Ectodermal cell (in vitro differentiated cells): ENCODE measurements at regions not wholly inside any gene's neighbourhood (a gene's known extent, or its start where the extent isn't known, plus 50 kb on each side); places are given as distances from the start of the nearest gene placed in this dataset.

Source experiments
- H3K27ac ChIP-seq: 2 replicates; pipeline ENCODE4 v1.7.0; 2013; ENCODE audit warnings: mild to moderate bottlenecking, low read depth, low read length; ENCODE audit not compliant: insufficient read depth, poor library complexity, severe bottlenecking
- H3K27me3 ChIP-seq: 2 replicates; pipeline ENCODE4 v1.7.0; 2013; ENCODE audit warnings: mild to moderate bottlenecking, low read length; ENCODE audit not compliant: insufficient read depth, control insufficient read depth, poor library complexity, severe bottlenecking
- H3K36me3 ChIP-seq: one replicate; pipeline ENCODE4 v1.7.0; 2013; ENCODE audit warnings: low read length; ENCODE audit not compliant: control insufficient read depth, insufficient read depth
- H3K4me1 ChIP-seq: one replicate; pipeline ENCODE4 v1.7.0; 2013; ENCODE audit warnings: low read length; ENCODE audit not compliant: control insufficient read depth, insufficient read depth
- H3K4me3 ChIP-seq: 2 replicates; pipeline ENCODE4 v1.7.0; 2013; ENCODE audit warnings: low read depth, low read length, control low read depth; ENCODE audit not compliant: insufficient read depth
- H3K9me3 ChIP-seq: 2 replicates; pipeline ENCODE4 v1.7.0; 2013; ENCODE audit warnings: mild to moderate bottlenecking, low read length, moderate library complexity; ENCODE audit not compliant: control insufficient read depth
- WGBS, 2 experiments: methylation state at CpG; one replicate each; pipeline ENCODE4 v1.1.7; 2013; ENCODE audit warnings: missing lambda C conversion rate in 2 of 2; 5-methylcytosine and 5-hydroxymethylcytosine counted together

DNA sequence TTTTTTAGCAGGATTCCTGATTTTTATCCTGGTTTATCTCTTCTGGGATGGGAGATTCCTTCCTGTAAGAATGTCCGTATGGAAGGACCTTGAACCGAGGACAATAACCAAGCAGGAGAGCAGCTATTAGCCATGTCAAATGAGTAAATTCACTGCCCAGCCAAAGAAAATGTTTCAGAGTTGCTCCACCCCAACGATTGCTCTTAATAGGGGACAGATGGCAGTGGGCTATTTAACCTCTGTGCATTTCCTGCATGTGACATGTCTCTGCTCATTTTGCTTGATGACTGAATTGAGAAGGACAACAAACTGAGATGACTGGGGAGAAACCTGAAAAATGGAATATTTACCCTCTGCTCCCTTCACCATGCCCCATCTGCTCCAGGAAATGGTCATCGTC is 479.9 kb upstream of the ZNF462 start:
- no peak overlapping the region for H3K4me3 ChIP-seq
- H3K9me3 ChIP-seq = no peaks in the 10 kb centered on the region
- H3K27me3 ChIP-seq = no peaks in the 10 kb centered on the region
- H3K36me3 ChIP-seq = no peaks in the 10 kb centered on the region
- 93 to 96% methylated on average over 4 of the region's 4 CpGs for WGBS, 2 experiments
- H3K27ac ChIP-seq = no peak overlapping the region
- no peaks in the 10 kb centered on the region for H3K4me1 ChIP-seq

DNA sequence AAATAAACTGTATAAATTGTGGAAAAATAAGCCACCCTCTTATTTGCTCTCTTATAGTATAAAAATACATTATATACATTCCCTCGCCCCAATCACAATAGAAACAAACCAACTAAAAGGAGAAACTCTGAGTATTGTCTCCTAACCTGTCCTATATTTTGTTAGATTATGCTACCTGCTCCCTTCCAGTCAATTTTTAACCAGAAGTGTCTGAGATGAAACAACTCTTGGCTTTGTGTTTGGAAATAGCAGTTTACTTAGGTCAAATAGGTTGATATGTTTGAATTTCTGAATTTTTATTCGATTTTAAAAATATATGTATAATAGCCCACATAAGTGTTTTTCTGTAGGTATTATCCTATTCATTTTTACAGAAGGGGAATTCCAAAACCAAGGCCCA is 475.0 kb upstream of the ZNF462 start:
- H3K9me3 ChIP-seq = no peaks in the 10 kb centered on the region
- H3K27me3 ChIP-seq = no peaks in the 10 kb centered on the region
- no peak overlapping the region for H3K27ac ChIP-seq
- H3K4me3 ChIP-seq = no peak overlapping the region
- no peaks in the 10 kb centered on the region for H3K4me1 ChIP-seq
- no peaks in the 10 kb centered on the region for H3K36me3 ChIP-seq
- WGBS, 2 experiments = 100% methylated on average over 1 of the region's 2 CpGs; no CpG with 5 or more reads in 1 of the 2 experiments

DNA sequence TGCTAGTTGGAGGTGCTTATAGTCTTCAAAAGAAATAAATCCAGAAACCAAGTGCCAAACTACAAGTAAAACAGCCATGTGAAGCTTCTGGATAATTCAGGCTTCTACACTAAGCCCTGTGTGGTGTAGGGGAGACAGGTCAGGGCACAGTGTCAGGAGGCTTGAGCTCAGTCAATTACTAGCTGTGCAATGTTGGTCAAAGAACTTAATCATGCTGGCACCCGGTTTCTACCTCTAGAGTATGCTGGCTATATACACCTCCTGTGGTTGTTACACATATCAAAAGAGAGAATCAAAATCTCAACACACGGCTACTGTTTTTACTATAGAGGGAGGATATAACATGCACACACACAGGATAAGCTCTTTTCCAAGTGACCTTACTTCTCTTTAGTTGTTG is 469.7 kb upstream of the ZNF462 start:
- Histone ChIP-seq H3K27ac (no peak overlapping the region), H3K36me3 (no peaks in the 10 kb centered on the region), H3K4me3 (no peak overlapping the region), H3K27me3 (no peaks in the 10 kb centered on the region), H3K4me1 (no peaks in the 10 kb centered on the region), H3K9me3 (no peaks in the 10 kb centered on the region)
- 62 to 90% methylated on average over 1 to 2 of the region's 2 CpGs for WGBS, 2 experiments

DNA sequence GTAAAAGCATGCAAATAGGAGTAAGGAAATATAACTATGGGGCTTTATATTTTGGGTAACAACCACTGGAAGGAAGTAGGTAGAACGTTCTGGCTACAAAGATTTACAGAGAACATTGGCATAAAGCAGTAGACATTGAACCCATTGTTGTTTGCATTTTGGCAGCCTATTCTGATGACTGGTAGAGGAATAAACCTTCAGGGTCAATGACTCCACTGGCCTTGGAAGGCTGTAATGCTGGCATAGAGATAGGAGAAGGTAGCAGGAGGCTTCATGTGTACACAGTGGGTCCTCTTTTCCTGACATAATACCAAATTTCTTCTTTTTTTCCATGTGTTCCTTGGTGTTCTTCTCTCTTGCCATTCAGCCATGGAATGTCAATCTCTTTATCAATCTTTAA is 462.8 kb upstream of the ZNF462 start:
- WGBS, 2 experiments = 87 to 88% methylated on average over 1 of the region's 1 CpG
- Histone ChIP-seq H3K27ac (no peak overlapping the region), H3K4me3 (no peak overlapping the region), H3K4me1 (no peaks in the 10 kb centered on the region), H3K36me3 (no peaks in the 10 kb centered on the region), H3K9me3 (no peaks in the 10 kb centered on the region), H3K27me3 (no peaks in the 10 kb centered on the region)

DNA sequence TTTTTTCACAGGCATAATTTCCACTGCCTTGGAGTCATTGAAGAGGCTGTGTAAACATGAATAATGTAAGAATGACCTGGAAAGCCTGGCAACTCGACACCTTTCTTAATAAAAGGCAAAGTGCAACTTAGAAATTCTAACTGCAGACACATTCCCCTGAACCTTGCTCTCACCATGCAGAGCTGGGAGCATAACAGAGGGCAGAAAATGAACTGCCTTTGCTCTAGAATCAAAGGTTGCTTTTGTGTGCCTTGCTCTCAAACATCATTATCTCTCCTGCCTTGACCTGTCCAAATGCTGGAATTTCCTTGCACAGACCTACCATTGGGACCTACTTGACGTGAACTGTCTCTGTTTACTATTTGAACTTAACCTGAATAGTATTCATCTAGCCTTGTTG is 462.0 kb upstream of the ZNF462 start:
- H3K4me1 ChIP-seq = no peaks in the 10 kb centered on the region
- WGBS, 2 experiments = 91 to 93% methylated on average over 2 of the region's 2 CpGs
- H3K36me3 ChIP-seq = no peaks in the 10 kb centered on the region
- H3K9me3 ChIP-seq = no peaks in the 10 kb centered on the region
- no peak overlapping the region for H3K27ac ChIP-seq
- no peaks in the 10 kb centered on the region for H3K27me3 ChIP-seq
- H3K4me3 ChIP-seq = no peak overlapping the region

DNA sequence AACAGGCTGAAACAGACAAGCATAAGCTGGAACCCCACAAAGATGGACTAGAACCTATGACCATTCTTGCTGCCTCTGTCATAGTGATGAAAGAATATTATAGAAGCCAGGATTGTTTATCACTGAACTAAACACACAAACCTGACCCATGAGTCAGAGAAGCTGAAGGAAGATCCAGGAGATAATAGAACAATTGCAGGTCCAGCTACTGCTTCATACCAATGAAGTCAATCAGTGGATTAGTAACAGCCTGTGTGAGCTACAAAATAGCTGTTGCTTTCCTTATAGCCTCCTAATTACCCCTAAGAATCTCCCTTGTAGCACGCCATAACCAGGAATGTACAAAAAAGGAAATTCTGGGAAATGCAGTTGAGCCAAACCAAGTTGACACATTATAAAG is 459.9 kb upstream of the ZNF462 start:
- no peak overlapping the region for H3K4me3 ChIP-seq
- H3K4me1 ChIP-seq = no peaks in the 10 kb centered on the region
- H3K36me3 ChIP-seq = no peaks in the 10 kb centered on the region
- 90 to 92% methylated on average over 1 of the region's 1 CpG for WGBS, 2 experiments
- no peaks in the 10 kb centered on the region for H3K9me3 ChIP-seq
- no peaks in the 10 kb centered on the region for H3K27me3 ChIP-seq
- no peak overlapping the region for H3K27ac ChIP-seq

DNA sequence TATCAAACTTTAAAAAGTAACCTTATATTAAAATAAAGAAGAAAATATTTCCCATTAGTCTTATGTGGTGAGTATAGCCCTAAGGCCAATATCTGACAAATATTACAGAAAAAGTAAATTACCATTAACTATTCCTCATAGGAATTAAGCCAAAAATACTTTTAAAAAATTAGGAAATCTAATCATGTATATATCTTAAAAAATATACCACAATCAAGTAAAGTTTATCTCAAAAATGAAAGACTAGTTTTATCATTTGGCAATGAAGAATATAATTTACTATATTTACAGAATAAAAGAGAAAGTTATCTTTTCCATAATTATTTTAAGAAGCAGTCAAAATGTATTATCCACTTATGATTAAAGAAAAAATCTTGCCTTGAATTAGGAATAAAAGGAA is 458.8 kb upstream of the ZNF462 start:
- H3K4me1 ChIP-seq = no peaks in the 10 kb centered on the region
- no peaks in the 10 kb centered on the region for H3K27me3 ChIP-seq
- no peak overlapping the region for H3K4me3 ChIP-seq
- no peaks in the 10 kb centered on the region for H3K9me3 ChIP-seq
- H3K27ac ChIP-seq = no peak overlapping the region
- no peaks in the 10 kb centered on the region for H3K36me3 ChIP-seq

DNA sequence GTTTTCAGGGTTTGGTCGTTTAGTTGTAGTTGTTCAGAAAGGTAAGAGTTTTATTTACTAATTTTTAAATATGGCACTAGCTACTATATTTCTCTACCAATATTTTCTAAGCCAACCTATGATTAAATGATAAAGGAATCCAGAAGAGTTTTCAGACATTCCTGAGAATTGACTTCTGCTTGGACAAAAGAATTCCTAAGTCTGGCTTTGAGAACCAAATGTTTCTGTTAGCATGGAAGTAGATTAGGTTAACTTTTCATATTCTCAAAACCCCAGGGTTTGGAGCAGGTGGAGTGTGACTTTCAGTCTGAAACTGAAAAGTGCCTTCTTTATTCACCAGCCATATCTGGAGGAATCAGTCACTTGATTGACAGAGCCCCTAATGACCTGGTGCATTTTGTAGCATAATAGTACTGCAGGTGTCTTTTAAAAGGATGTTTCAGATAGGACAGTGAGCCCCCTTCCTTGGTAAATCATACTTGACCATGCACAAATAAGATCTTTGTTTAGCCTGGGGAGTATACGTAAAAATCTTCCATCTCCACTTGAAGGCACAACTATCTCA is 457.0 kb upstream of the ZNF462 start:
- no peaks in the 10 kb centered on the region for H3K27me3 ChIP-seq
- no peaks in the 10 kb centered on the region for H3K36me3 ChIP-seq
- no peak overlapping the region for H3K4me3 ChIP-seq
- 86 to 95% methylated on average over 1 to 2 of the region's 2 CpGs for WGBS, 2 experiments
- no peaks in the 10 kb centered on the region for H3K4me1 ChIP-seq
- no peaks in the 10 kb centered on the region for H3K9me3 ChIP-seq
- H3K27ac ChIP-seq = no peak overlapping the region

DNA sequence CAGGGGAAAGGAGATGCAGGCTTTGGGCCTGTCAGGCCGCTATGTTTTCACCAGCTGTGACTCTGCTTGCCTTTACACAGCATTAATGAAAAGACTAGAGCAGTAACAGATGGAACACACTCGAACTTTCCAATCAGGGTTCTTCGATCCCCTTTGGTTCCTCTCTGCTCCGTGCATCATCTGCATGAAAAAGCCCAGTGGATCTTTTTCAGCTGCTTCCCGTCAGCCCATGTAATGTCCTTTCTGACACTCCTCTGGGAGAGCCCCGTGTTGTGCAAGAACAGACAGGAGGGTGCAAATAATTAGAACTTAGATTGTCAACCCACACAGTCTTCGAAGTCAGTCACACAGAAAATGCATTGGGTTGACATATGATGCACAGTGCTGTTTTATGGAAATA is 448.9 kb upstream of the ZNF462 start:
- no peaks in the 10 kb centered on the region for H3K4me1 ChIP-seq
- no peak overlapping the region for H3K4me3 ChIP-seq
- H3K36me3 ChIP-seq = no peaks in the 10 kb centered on the region
- 58 to 59% methylated on average over 7 of the region's 7 CpGs for WGBS, 2 experiments
- no peak overlapping the region for H3K27ac ChIP-seq
- no peaks in the 10 kb centered on the region for H3K27me3 ChIP-seq
- no peaks in the 10 kb centered on the region for H3K9me3 ChIP-seq

DNA sequence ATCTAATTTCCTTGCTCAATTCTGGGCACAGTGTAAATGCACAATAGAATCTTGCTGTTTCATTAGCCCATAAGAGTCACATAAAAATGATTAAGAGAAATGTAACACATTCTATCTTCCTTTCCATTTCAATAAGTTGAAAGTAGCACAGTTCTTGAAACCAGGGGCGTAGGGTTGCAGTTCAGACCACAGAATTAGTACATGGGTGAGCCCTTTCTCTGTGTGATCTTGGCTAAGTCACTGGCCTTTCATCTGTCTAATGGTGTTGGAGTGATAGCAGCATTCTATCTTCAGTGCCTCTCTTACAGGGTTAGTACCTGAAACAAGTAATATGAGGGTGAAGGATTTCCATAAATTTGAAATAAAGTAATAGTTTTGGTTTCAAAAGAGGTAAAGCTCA is 445.3 kb upstream of the ZNF462 start:
- no peak overlapping the region for H3K27ac ChIP-seq
- no peaks in the 10 kb centered on the region for H3K27me3 ChIP-seq
- H3K4me3 ChIP-seq = no peak overlapping the region
- 76 to 100% methylated on average over 1 of the region's 1 CpG for WGBS, 2 experiments
- no peaks in the 10 kb centered on the region for H3K36me3 ChIP-seq
- no peaks in the 10 kb centered on the region for H3K4me1 ChIP-seq
- H3K9me3 ChIP-seq = no peaks in the 10 kb centered on the region

DNA sequence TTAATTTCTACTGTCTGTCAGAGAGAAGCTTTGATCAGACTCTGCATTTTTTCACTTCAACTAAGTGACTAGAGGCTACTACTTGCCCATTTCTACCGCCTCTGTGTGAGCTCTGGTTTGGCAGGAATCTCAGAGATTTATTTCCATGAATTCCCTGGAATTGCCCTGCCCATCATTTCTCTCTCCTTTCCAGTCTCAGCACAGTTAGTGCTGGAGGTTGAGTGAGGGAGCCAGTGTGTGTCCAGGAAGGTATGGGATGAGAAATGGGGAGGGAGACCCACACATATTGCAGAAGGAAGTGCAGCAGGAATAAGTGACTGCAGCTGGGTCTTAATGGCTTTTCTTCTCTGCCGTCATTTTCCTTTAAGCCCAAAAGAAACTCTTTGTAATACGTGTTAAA is 443.1 kb upstream of the ZNF462 start:
- Histone ChIP-seq H3K36me3 (no peaks in the 10 kb centered on the region), H3K9me3 (no peaks in the 10 kb centered on the region), H3K4me1 (no peaks in the 10 kb centered on the region), H3K27ac (no peak overlapping the region), H3K4me3 (no peak overlapping the region), H3K27me3 (no peaks in the 10 kb centered on the region)
- WGBS, 2 experiments = 95 to 100% methylated on average over 3 of the region's 3 CpGs
